ENCODE measurements at regions not wholly inside any gene's neighbourhood (a gene's known extent, or its start where the extent isn't known, plus 50 kb on each side); places are given as distances from the start of the nearest gene placed in this dataset.

- no peak overlapping the region for H3K27ac ChIP-seq
- H3K4me1 ChIP-seq: no peaks in the 10 kb centered on the region
- H3K9me3 ChIP-seq: peaks cover 0 to 11% (median 3%) of the 10 kb centered on the region in 8 donors
- intact Hi-C loops (cut with DNase I; ENCODE audit: low total_unique reads): no loop called here
- H3K36me3 ChIP-seq: no peaks in the 10 kb centered on the region
- 37 to 63% (median 50%) methylated on average over 1 of the region's 1 CpG for WGBS, 5 donors
- peaks cover 0 to 11% (median 0%) of the 10 kb centered on the region in 7 donors for H3K27me3 ChIP-seq (replicated peaks in 1 of 7)
- no peak for TF ChIP-seq POLR2AphosphoS5 (IDR thresholded peaks at IDR 0.05)
- no peak for TF ChIP-seq POLR2A (IDR thresholded peaks at IDR 0.05)
- no peak for TF ChIP-seq CTCF (IDR thresholded peaks at IDR 0.05 in 8 of 11, conservative IDR thresholded peaks at IDR 0.05 in 3 of 11)
- H3K4me3 ChIP-seq: no peak overlapping the region
- DNase-seq: no peak
Measured at GRCh38 chr22:33991620-33992019, 71.3 kb upstream of the LARGE1 start.

- intact Hi-C loops (cut with DNase I; ENCODE audit: low total_unique reads): no loop called here
- no peak for DNase-seq
- 78 to 86% (median 83%) methylated on average over 3 of the region's 3 CpGs for WGBS, 5 donors
- Histone ChIP-seq H3K27me3 (replicated peaks in 1 of 7) (peaks cover 0 to 4% (median 0%) of the 10 kb centered on the region in 7 donors), H3K36me3 (no peaks in the 10 kb centered on the region), H3K27ac (no peak overlapping the region), H3K9me3 (peaks cover 0 to 53% (median 36%) of the 10 kb centered on the region in 8 donors), H3K4me1 (no peaks in the 10 kb centered on the region), H3K4me3 (no peak overlapping the region)
- TF ChIP-seq CTCF (IDR thresholded peaks at IDR 0.05 in 8 of 11, conservative IDR thresholded peaks at IDR 0.05 in 3 of 11) (no peak), POLR2A (IDR thresholded peaks at IDR 0.05) (no peak), POLR2AphosphoS5 (IDR thresholded peaks at IDR 0.05) (no peak)
Measured at GRCh38 chr22:33996824-33997223, 76.5 kb upstream of the LARGE1 start.

- Histone ChIP-seq H3K4me1 (no peaks in the 10 kb centered on the region), H3K4me3 (no peak overlapping the region), H3K36me3 (no peaks in the 10 kb centered on the region), H3K9me3 (peaks cover 0 to 71% (median 40%) of the 10 kb centered on the region in 8 donors), H3K27me3 (replicated peaks in 1 of 7) (no peaks in the 10 kb centered on the region), H3K27ac (no peak overlapping the region)
- TF ChIP-seq POLR2A (IDR thresholded peaks at IDR 0.05): no peak
- no peak for TF ChIP-seq POLR2AphosphoS5 (IDR thresholded peaks at IDR 0.05)
- TF ChIP-seq CTCF (IDR thresholded peaks at IDR 0.05 in 8 of 11, conservative IDR thresholded peaks at IDR 0.05 in 3 of 11): no peak
- intact Hi-C loops (cut with DNase I; ENCODE audit: low total_unique reads): no loop called here
- no peak for DNase-seq
- 63 to 80% (median 73%) methylated on average over 2 of the region's 2 CpGs for WGBS, 5 donors
Measured at GRCh38 chr22:34000879-34001526, 80.7 kb upstream of the LARGE1 start.

- Histone ChIP-seq H3K36me3 (no peaks in the 10 kb centered on the region), H3K4me3 (no peak overlapping the region), H3K4me1 (no peaks in the 10 kb centered on the region), H3K27ac (no peak overlapping the region), H3K27me3 (replicated peaks in 1 of 7) (no peaks in the 10 kb centered on the region), H3K9me3 (peaks cover 0 to 80% (median 42%) of the 10 kb centered on the region in 8 donors)
- no peak for DNase-seq
- intact Hi-C loops (cut with DNase I; ENCODE audit: low total_unique reads): no loop called here
- TF ChIP-seq CTCF (IDR thresholded peaks at IDR 0.05 in 8 of 11, conservative IDR thresholded peaks at IDR 0.05 in 3 of 11) (no peak), POLR2AphosphoS5 (IDR thresholded peaks at IDR 0.05) (no peak), POLR2A (IDR thresholded peaks at IDR 0.05) (no peak)
- WGBS, 5 donors: 56 to 88% (median 73%) methylated on average over 3 of the region's 3 CpGs
Measured at GRCh38 chr22:34001701-34002466, 81.6 kb upstream of the LARGE1 start.

All from spleen (tissue), 11 donors.